ENCODE measurements at regions not wholly inside any gene's neighbourhood (a gene's known extent, or its start where the extent isn't known, plus 50 kb on each side); places are given as distances from the start of the nearest gene placed in this dataset.

GRCh38 chr6:115830895-115831294, 229.8 kb downstream of the FRK start (continued):
- TF ChIP-seq ZNF133 (CRISPR knock-in tag; IDR thresholded peaks at IDR 0.05) (no peak), TGIF2 (CRISPR knock-in tag; IDR thresholded peaks at IDR 0.05) (no peak), ZNF398 (CRISPR knock-in tag; IDR thresholded peaks at IDR 0.05) (no peak), ILK (tag; IDR thresholded peaks at IDR 0.05; ENCODE audit: borderline replicate concordance, low read depth) (no peak), ZBTB8A (IDR thresholded peaks at IDR 0.05; ENCODE audit: partially characterized antibody) (no peak), TCFL5 (CRISPR knock-in tag; conservative IDR thresholded peaks at IDR 0.05) (no peak), JUNB (CRISPR knock-in tag; conservative IDR thresholded peaks at IDR 0.05) (no peak), ZNF764 (CRISPR knock-in tag; IDR thresholded peaks at IDR 0.05; ENCODE audit: low read depth) (no peak), ZNF57 (CRISPR knock-in tag; IDR thresholded peaks at IDR 0.05) (no peak), ZNF696 (CRISPR knock-in tag; conservative IDR thresholded peaks at IDR 0.05) (no peak), CBX2 (IDR thresholded peaks at IDR 0.05; ENCODE audit: insufficient read depth, low read length, poor library complexity, severe bottlenecking) (no peak), RFX5 (IDR thresholded peaks at IDR 0.05; ENCODE audit: low read depth, low read length) (no peak), ZNF592 (IDR thresholded peaks at IDR 0.05) (no peak), CSDE1 (IDR thresholded peaks at IDR 0.05) (no peak), ZFP36 (IDR thresholded peaks at IDR 0.05; ENCODE audit: low read depth, low read length, partially characterized antibody) (no peak), MIER1 (IDR thresholded peaks at IDR 0.05; ENCODE audit: low read depth) (no peak)
- TF ChIP-seq, protein P1, sequence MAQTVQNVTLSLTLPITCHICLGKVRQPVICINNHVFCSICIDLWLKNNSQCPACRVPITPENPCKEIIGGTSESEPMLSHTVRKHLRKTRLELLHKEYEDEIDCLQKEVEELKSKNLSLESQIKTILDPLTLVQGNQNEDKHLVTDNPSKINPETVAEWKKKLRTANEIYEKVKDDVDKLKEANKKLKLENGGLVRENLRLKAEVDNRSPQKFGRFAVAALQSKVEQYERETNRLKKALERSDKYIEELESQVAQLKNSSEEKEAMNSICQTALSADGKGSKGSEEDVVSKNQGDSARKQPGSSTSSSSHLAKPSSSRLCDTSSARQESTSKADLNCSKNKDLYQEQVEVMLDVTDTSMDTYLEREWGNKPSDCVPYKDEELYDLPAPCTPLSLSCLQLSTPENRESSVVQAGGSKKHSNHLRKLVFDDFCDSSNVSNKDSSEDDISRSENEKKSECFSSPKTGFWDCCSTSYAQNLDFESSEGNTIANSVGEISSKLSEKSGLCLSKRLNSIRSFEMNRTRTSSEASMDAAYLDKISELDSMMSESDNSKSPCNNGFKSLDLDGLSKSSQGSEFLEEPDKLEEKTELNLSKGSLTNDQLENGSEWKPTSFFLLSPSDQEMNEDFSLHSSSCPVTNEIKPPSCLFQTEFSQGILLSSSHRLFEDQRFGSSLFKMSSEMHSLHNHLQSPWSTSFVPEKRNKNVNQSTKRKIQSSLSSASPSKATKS (CRISPR knock-in tag; IDR thresholded peaks at IDR 0.05) = no peak
- TF ChIP-seq, protein P2, sequence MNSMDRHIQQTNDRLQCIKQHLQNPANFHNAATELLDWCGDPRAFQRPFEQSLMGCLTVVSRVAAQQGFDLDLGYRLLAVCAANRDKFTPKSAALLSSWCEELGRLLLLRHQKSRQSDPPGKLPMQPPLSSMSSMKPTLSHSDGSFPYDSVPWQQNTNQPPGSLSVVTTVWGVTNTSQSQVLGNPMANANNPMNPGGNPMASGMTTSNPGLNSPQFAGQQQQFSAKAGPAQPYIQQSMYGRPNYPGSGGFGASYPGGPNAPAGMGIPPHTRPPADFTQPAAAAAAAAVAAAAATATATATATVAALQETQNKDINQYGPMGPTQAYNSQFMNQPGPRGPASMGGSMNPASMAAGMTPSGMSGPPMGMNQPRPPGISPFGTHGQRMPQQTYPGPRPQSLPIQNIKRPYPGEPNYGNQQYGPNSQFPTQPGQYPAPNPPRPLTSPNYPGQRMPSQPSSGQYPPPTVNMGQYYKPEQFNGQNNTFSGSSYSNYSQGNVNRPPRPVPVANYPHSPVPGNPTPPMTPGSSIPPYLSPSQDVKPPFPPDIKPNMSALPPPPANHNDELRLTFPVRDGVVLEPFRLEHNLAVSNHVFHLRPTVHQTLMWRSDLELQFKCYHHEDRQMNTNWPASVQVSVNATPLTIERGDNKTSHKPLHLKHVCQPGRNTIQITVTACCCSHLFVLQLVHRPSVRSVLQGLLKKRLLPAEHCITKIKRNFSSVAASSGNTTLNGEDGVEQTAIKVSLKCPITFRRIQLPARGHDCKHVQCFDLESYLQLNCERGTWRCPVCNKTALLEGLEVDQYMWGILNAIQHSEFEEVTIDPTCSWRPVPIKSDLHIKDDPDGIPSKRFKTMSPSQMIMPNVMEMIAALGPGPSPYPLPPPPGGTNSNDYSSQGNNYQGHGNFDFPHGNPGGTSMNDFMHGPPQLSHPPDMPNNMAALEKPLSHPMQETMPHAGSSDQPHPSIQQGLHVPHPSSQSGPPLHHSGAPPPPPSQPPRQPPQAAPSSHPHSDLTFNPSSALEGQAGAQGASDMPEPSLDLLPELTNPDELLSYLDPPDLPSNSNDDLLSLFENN (IDR thresholded peaks at IDR 0.05; ENCODE audit: low read depth in 2 of 2, low read length in 2 of 2) = no peak

Measured in K562 (cell line).